Activated CD8-positive, alpha-beta T cell treated with anti-CD3 and anti-CD28 coated beads, Interleukin-2, amount 10 ng/mL, durations not matched to agents 7 days and 5 days (primary cell): ENCODE measurements at regions not wholly inside any gene's neighbourhood (a gene's known extent, or its start where the extent isn't known, plus 50 kb on each side); places are given as distances from the start of the nearest gene placed in this dataset.
"Not testable (repeated sequence)": the region's sequence is repeated elsewhere in the genome, so short reads cannot be mapped to it uniquely, and the experiment has no call there.

Source experiments
- ATAC-seq: fragments of 150-1000 bp; cut with Tn5 transposase; one replicate; pipeline ENCODE4 v1.10.0; 2021; ENCODE audit warnings: moderate library complexity
- CTCF ChIA-PET: fragments of 350-600 bp; sonication (Branson Sonifier 250); formaldehyde crosslinking; loops from one replicate; lab custom pipeline; 2021; ENCODE audit warnings: antibody characterized with exemption; lab: Charles Lee
- POLR2A ChIA-PET: fragments of 350-600 bp; sonication (Branson Sonifier 250); formaldehyde crosslinking; loops from one replicate; lab custom pipeline; 2021; ENCODE audit warnings: antibody characterized with exemption; lab: Charles Lee
- DNase-seq: peaks from one replicate; pipeline ENCODE4 v3.0.0-alpha.2; 2020
- H3K27ac Mint-ChIP-seq: one replicate; pipeline ENCODE4 v1.8.0; 2021; ENCODE audit warnings: mild to moderate bottlenecking, mixed read lengths
- H3K27me3 Mint-ChIP-seq: one replicate; pipeline ENCODE4 v1.8.0; 2021; ENCODE audit warnings: low read depth, mixed read lengths
- H3K36me3 Mint-ChIP-seq: one replicate; pipeline ENCODE4 v1.8.0; 2021; ENCODE audit warnings: low read depth, mixed read lengths
- H3K4me1 Mint-ChIP-seq: one replicate; pipeline ENCODE4 v1.8.0; 2021; ENCODE audit warnings: low read depth, mixed read lengths
- H3K4me3 Mint-ChIP-seq: one replicate; pipeline ENCODE4 v1.8.0; 2021; ENCODE audit warnings: mild to moderate bottlenecking, mixed read lengths
- H3K9me3 Mint-ChIP-seq: one replicate; pipeline ENCODE4 v1.8.0; 2022; ENCODE audit warnings: mixed read lengths; ENCODE audit not compliant: insufficient read depth

DNA sequence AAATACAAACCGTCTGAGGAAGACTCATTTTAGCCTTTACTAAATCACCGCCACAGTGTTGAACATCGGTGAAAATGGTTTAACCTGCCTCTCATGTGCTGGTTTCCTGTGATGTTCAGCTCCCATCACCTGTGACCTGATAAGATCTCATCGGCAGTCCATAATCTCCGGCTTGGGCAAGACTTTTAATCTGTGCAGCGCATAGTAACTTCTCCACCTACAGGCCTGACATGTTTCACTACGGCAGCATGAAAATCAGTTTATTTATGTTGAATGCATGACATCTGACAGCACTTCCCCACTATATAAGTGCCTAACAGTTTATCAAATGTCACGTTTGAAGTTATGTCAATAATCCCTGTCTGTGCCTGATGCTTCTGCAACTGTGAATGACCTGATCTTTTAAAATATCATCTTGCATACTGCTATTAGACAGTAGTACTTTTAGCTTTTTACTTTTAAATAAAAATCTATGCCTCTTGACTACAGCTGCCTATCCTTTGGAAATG is 1919.8 kb upstream of the AGA start:
- ChIA-PET CTCF (no interaction called here), POLR2A (no interaction called here)
- no peak for ATAC-seq
- no peak for DNase-seq
- no peaks in the 10 kb centered on the region for H3K4me1 Mint-ChIP-seq
- no peaks in the 10 kb centered on the region for H3K36me3 Mint-ChIP-seq
- H3K27ac Mint-ChIP-seq: no peak overlapping the region
- H3K9me3 Mint-ChIP-seq: peaks cover 21% of the 10 kb centered on the region
- H3K4me3 Mint-ChIP-seq: no peak overlapping the region
- H3K27me3 Mint-ChIP-seq: no peaks in the 10 kb centered on the region

GRCh38 chr4:179365932-179366331 is 1923.7 kb upstream of the AGA start:
- POLR2A ChIA-PET, H3K27me3 Mint-ChIP-seq, DNase-seq, CTCF ChIA-PET, ATAC-seq, H3K27ac Mint-ChIP-seq, H3K4me1 Mint-ChIP-seq, H3K4me3 Mint-ChIP-seq, H3K36me3 Mint-ChIP-seq: not testable (repeated sequence)
- peaks cover 24% of the 10 kb centered on the region for H3K9me3 Mint-ChIP-seq

DNA sequence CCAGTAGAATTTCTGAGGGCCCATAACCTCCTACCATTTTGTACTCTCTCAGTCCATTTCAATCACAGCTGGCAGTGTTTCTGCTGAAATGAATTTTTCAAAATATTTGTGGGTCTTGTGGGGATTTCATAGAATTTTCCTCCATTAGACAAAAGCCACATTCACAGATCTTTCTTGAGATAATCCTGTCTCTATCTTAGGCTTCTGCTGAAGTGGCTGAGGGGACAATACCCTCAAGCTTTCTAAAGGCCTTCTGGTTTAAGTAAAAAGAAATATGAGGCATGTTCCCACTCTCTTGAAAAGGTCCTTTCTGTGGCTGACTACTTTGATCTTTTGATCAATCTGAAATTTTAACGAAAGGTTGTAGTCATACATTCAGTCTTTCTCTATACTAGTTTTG is 1930.0 kb upstream of the AGA start:
- CTCF ChIA-PET: no interaction called here
- no peaks in the 10 kb centered on the region for H3K4me1 Mint-ChIP-seq

GRCh38 chr4:179372746-179373145 is 1930.5 kb upstream of the AGA start:
- ChIA-PET CTCF (no interaction called here), POLR2A (no interaction called here)
- Mint-ChIP-seq H3K27ac (no peak overlapping the region), H3K27me3 (no peaks in the 10 kb centered on the region), H3K4me1 (no peaks in the 10 kb centered on the region), H3K36me3 (no peaks in the 10 kb centered on the region), H3K9me3 (peaks cover 12% of the 10 kb centered on the region), H3K4me3 (no peak overlapping the region)
- DNase-seq: no peak
- ATAC-seq: no peak

More for the DNA sequence above, 1930.0 kb upstream of the AGA start:
- H3K4me3 Mint-ChIP-seq: no peak overlapping the region
- no peak for ATAC-seq
- POLR2A ChIA-PET: no interaction called here
- no peak for DNase-seq
- no peaks in the 10 kb centered on the region for H3K36me3 Mint-ChIP-seq
- H3K27ac Mint-ChIP-seq: no peak overlapping the region
- no peaks in the 10 kb centered on the region for H3K27me3 Mint-ChIP-seq
- peaks cover 12% of the 10 kb centered on the region for H3K9me3 Mint-ChIP-seq

GRCh38 chr4:179378847-179379246 is 1936.6 kb upstream of the AGA start:
- H3K4me3 Mint-ChIP-seq, POLR2A ChIA-PET, ATAC-seq, H3K4me1 Mint-ChIP-seq, H3K27me3 Mint-ChIP-seq, H3K9me3 Mint-ChIP-seq, H3K36me3 Mint-ChIP-seq, DNase-seq, CTCF ChIA-PET, H3K27ac Mint-ChIP-seq: not testable (repeated sequence)

GRCh38 chr4:179392787-179393186 is 1950.5 kb upstream of the AGA start:
- CTCF ChIA-PET: no interaction called here

DNA sequence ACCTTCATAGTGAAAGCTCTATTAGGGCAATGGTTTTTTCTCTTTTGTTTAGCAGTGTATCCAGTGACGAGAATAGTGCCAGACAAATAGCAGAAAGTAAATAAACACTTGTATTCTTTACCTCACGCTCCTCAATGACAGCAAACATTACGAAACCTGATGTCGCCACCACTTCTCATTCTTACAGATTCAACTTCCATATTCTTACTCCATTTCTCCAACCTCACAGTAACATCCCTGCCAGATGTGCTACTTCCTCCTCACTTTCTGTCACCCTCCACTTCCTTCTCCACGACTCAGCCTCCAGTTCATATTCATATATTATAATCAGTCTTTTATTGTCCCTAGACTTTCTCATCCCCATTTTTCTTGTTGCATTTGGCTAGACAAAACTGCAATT is 1956.2 kb upstream of the AGA start:
- H3K36me3 Mint-ChIP-seq: no peaks in the 10 kb centered on the region
- ATAC-seq: no peak
- DNase-seq: no peak
- H3K4me1 Mint-ChIP-seq: no peaks in the 10 kb centered on the region
- H3K27me3 Mint-ChIP-seq: no peaks in the 10 kb centered on the region
- no peak overlapping the region for H3K4me3 Mint-ChIP-seq
- POLR2A ChIA-PET: no interaction called here
- H3K9me3 Mint-ChIP-seq: no peaks in the 10 kb centered on the region
- H3K27ac Mint-ChIP-seq: no peak overlapping the region
- CTCF ChIA-PET: no interaction called here

More at GRCh38 chr4:179392787-179393186, 1950.5 kb upstream of the AGA start:
- no peaks in the 10 kb centered on the region for H3K4me1 Mint-ChIP-seq
- no peak overlapping the region for H3K4me3 Mint-ChIP-seq
- no peak overlapping the region for H3K27ac Mint-ChIP-seq
- no peaks in the 10 kb centered on the region for H3K36me3 Mint-ChIP-seq
- DNase-seq (no peak), ATAC-seq (no peak)
- POLR2A ChIA-PET: no interaction called here
- no peaks in the 10 kb centered on the region for H3K27me3 Mint-ChIP-seq
- H3K9me3 Mint-ChIP-seq: peaks cover 3% of the 10 kb centered on the region

DNA sequence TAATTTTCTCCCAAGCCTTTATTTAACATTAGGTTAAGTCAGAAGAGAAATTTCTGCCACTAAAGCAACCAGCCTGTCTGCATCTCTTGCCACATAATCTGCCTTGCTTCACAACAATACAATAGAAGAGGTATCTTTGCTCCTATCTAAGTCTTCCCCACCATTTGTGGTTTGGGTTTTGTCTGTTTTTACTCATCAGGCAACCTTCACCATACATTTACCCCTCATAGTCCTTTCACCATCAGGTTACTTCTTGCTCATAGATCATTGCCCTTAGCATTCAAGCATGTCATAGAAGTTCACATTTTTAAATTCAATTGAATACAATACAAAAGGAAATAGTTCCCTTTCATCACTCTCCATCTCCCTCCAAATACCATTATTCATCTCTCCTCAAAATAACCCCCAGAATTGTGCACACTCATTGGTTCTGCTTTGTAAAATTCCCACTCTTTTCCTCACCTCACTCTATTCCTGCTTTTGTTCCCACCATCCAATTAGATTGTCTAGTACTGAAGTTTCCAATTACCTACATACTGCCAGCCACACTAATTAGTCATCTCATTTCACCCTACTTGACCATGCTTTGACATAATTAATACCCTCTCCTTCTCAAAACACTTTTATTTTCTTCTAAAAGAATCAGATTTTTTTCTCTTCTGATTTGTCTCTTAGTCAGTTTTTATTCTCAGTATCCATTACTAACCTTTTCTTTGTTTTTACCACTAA is 1957.0 kb upstream of the AGA start:
- H3K4me1 Mint-ChIP-seq: no peaks in the 10 kb centered on the region
- ATAC-seq (no peak), DNase-seq (no peak)
- no peaks in the 10 kb centered on the region for H3K9me3 Mint-ChIP-seq
- H3K27me3 Mint-ChIP-seq: no peaks in the 10 kb centered on the region
- H3K4me3 Mint-ChIP-seq: no peak overlapping the region
- H3K27ac Mint-ChIP-seq: no peak overlapping the region
- no peaks in the 10 kb centered on the region for H3K36me3 Mint-ChIP-seq
- CTCF ChIA-PET: no interaction called here
- POLR2A ChIA-PET: no interaction called here

- ChIA-PET POLR2A (no interaction called here), CTCF (interaction anchor here (0.5 kb wide), 1 partner anchor 23 kb away, joined by 3 read pairs; no protein-coding TSS in a partner anchor)
- Mint-ChIP-seq H3K27ac (no peak overlapping the region), H3K36me3 (no peaks in the 10 kb centered on the region), H3K27me3 (no peaks in the 10 kb centered on the region), H3K9me3 (peaks cover 6% of the 10 kb centered on the region), H3K4me3 (no peak overlapping the region), H3K4me1 (no peaks in the 10 kb centered on the region)
- DNase-seq: no peak
- ATAC-seq: no peak
Observed at GRCh38 chr4:179415037-179415846, 1973.0 kb upstream of the AGA start.

DNA sequence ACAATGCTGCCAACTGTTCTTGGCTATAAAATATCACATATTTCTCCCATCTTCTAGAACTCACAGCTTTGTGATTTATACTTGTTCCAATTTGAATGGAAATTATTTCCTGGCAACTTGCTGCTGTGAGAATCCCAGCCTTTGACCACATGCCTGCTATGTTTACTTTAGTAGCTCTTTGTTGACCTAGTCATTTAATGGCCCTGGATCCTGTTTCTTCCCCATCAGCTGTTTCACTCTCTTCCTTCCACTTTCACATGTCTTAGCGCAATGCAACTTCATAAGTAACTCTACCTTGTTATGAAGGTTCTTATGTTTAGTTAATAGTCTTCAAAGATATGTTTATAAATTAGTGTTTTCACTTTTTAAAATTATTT is 1973.6 kb upstream of the AGA start:
- H3K4me1 Mint-ChIP-seq: no peaks in the 10 kb centered on the region
- CTCF ChIA-PET: interaction anchor here (0.5 kb wide), 1 partner anchor 24 kb away, joined by 3 read pairs; no protein-coding TSS in a partner anchor
- no peaks in the 10 kb centered on the region for H3K27me3 Mint-ChIP-seq
- POLR2A ChIA-PET: no interaction called here
- peaks cover 6% of the 10 kb centered on the region for H3K9me3 Mint-ChIP-seq
- no peaks in the 10 kb centered on the region for H3K36me3 Mint-ChIP-seq
- no peak overlapping the region for H3K4me3 Mint-ChIP-seq
- no peak overlapping the region for H3K27ac Mint-ChIP-seq
- ATAC-seq (no peak), DNase-seq (no peak)

GRCh38 chr4:179417357-179417756 is 1975.1 kb upstream of the AGA start:
- Mint-ChIP-seq H3K9me3 (peaks cover 6% of the 10 kb centered on the region), H3K27me3 (no peaks in the 10 kb centered on the region), H3K27ac (no peak overlapping the region), H3K4me1 (no peaks in the 10 kb centered on the region), H3K36me3 (no peaks in the 10 kb centered on the region), H3K4me3 (no peak overlapping the region)
- POLR2A ChIA-PET: no interaction called here
- CTCF ChIA-PET: interaction anchor here (0.6 kb wide), 1 partner anchor 755 kb away, joined by 4 read pairs; no protein-coding TSS in a partner anchor
- ATAC-seq (no peak), DNase-seq (no peak)

DNA sequence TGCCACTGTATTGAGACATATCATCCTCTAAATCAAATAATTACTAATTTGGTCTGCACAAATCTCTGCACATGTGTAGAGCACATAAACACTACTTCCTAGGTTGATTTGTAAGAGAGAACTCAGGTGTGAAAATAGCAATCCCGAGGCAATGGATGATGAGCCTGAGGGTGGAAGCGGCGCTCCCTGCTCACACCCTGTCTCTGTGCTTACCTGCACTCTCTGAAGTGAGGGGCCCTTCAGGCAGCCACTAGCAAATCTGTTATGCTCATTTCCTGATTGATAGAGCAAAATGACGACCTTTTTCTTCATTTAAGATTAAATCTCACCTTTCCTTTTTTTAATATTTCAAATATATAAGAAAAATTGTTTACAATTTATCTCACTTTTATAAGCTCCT is 1995.7 kb upstream of the AGA start:
- Mint-ChIP-seq H3K27me3 (no peaks in the 10 kb centered on the region), H3K9me3 (no peaks in the 10 kb centered on the region), H3K4me1 (no peaks in the 10 kb centered on the region), H3K36me3 (no peaks in the 10 kb centered on the region), H3K4me3 (no peak overlapping the region), H3K27ac (no peak overlapping the region)
- CTCF ChIA-PET: no interaction called here
- POLR2A ChIA-PET: no interaction called here
- DNase-seq (no peak), ATAC-seq (no peak)
